Central memory CD8-positive, alpha-beta T cell (primary cell): ENCODE measurements at regions not wholly inside any gene's neighbourhood (a gene's known extent, or its start where the extent isn't known, plus 50 kb on each side); places are given as distances from the start of the nearest gene placed in this dataset.

Experiments used
- ATAC-seq: fragments of 150-1000 bp; cut with Tn5 transposase; replicated peaks from 2 replicates; pipeline ENCODE4 v1.10.0; 2022; ENCODE audit warnings: mild to moderate bottlenecking, moderate FRiP score, moderate number of reproducible peaks; ENCODE audit not compliant: poor library complexity, severe bottlenecking; ENCODE audit errors: extremely low read depth
- DNase-seq, 2 donors: peaks; one replicate each; pipeline ENCODE4 v3.0.0; 2021; ENCODE audit warnings: low spot score in 2 of 2
- H3K27ac Mint-ChIP-seq: one replicate; pipeline ENCODE4 v1.8.0; 2022; ENCODE audit warnings: low read depth, mild to moderate bottlenecking, moderate library complexity, mixed read lengths
- H3K27me3 Mint-ChIP-seq: one replicate; pipeline ENCODE4 v1.8.0; 2022; ENCODE audit warnings: mixed read lengths
- H3K36me3 Mint-ChIP-seq: one replicate; pipeline ENCODE4 v1.8.0; 2022; ENCODE audit warnings: mild to moderate bottlenecking, moderate library complexity, mixed read lengths; ENCODE audit not compliant: insufficient read depth
- H3K4me1 Mint-ChIP-seq: one replicate; pipeline ENCODE4 v1.8.0; 2022; ENCODE audit warnings: mixed read lengths
- H3K4me3 Mint-ChIP-seq: one replicate; pipeline ENCODE4 v1.8.0; 2022; ENCODE audit warnings: mild to moderate bottlenecking, moderate library complexity, mixed read lengths
- H3K9me3 Mint-ChIP-seq: one replicate; pipeline ENCODE4 v1.8.0; 2022; ENCODE audit warnings: mixed read lengths

DNA sequence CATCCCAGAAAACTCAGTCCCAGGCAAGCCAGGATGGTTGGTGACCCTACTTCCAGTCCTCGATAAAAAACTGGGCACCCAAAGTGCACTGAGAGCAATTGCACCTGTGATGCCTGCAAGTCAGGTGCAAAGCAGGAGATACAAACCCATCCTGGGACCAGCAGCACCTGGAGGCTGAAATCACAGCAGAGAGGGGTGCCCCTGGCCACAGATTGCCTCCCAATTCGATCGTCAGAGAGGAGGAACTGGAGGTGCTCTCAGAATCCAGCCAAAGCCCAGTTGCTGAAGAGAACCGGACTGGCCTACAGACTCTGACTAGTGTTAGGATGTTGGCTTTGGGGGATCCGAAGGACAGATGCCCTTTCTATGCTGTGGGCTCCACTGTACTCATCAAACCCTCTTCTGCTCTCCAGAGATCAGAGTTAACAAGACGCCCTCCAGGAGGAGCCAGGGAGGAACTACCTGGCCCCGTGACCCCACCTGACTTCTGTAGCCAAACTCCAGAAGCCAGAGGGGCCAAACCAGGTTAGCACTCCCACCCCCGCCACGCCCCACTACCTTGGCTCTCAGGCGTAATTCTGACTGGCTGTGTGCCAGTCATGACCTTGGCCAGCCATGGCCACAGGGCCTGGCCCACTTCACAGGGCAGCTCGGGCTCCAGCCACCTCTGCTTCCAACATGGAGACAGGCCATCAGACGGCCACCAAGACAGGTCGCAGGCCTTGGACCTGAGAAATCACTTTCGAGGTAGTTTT is 284.5 kb upstream of the RTL1 start:
- Mint-ChIP-seq H3K4me1 (no peaks in the 10 kb centered on the region), H3K9me3 (no peaks in the 10 kb centered on the region), H3K36me3 (no peaks in the 10 kb centered on the region), H3K27me3 (peaks cover 9% of the 10 kb centered on the region), H3K4me3 (no peak overlapping the region), H3K27ac (no peak overlapping the region)
- no peak for ATAC-seq
- peak in 1 of 2 donors; percentile 6 for DNase-seq

DNA sequence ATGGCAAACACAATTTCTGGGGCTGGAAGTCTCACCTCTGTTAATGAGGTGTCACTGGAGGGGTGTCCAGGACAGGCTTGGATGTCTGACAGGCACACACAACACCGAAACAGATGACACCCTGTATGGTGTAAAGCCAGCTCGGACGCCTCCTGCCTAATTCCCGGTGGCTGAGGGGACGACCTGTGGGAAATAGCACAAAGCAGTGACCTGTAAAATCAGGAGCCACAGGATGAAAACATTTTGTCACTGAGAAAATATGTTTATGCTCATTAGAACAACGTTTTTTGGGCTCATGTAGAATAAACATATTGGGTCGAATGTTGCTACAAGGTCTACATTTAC is 285.0 kb upstream of the RTL1 start:
- DNase-seq (no peak), ATAC-seq (no peak)
- Mint-ChIP-seq H3K4me1 (no peaks in the 10 kb centered on the region), H3K36me3 (no peaks in the 10 kb centered on the region), H3K27ac (no peak overlapping the region), H3K27me3 (peaks cover 9% of the 10 kb centered on the region), H3K4me3 (no peak overlapping the region), H3K9me3 (no peaks in the 10 kb centered on the region)

DNA sequence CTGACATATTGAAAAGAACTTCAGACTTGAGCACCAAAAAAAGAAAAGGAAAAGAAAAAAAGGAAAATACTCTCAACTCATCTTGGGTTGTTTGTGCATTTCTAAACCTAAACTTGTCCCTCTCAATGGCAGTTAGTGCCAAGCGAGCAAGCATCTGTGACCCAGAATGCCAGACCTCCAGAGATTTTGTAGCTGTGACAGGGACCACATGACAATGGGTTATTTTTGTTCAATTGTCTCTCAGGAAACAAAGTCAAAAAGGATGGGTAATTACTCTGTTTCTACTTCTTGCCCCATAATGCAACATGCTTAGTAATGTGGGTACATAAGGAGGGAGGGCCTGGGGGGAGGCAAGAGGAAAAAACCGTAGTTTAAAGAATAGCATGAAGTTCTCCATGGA is 285.7 kb upstream of the RTL1 start:
- Mint-ChIP-seq H3K27me3 (peaks cover 9% of the 10 kb centered on the region), H3K9me3 (no peaks in the 10 kb centered on the region), H3K36me3 (no peaks in the 10 kb centered on the region), H3K27ac (no peak overlapping the region), H3K4me3 (no peak overlapping the region), H3K4me1 (no peaks in the 10 kb centered on the region)
- ATAC-seq, result no peak
- DNase-seq, result no peak

DNA sequence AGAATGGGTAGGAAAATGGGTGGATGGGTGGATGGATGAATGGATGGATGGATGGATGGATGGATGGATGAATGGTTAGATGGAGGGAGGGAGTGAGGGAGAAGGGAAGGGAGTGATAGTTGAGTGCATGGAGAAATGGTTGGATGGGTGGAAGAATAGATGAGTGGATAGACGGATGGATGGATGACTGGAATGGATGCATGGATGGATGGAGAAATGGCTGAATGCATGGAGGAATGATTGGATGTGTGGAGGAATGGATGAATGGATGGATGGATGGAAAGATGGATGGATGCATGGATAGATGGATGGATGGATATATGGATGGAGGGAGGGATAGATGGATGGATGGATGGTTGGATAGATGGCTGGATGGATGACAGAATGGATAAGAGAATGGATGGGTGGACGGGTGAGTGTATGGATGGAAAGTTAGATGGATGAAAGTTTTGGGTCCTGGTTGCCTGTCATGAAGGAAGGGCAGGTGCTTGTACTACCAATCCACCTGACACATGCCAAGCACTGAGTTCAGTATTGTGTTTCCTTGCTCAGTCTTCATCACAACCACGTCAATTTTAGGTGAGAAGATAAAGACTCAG is 286.5 kb upstream of the RTL1 start:
- DNase-seq (no peak), ATAC-seq (no peak)
- Mint-ChIP-seq H3K36me3 (no peaks in the 10 kb centered on the region), H3K9me3 (no peaks in the 10 kb centered on the region), H3K27me3 (peaks cover 9% of the 10 kb centered on the region), H3K4me3 (no peak overlapping the region), H3K27ac (no peak overlapping the region), H3K4me1 (no peaks in the 10 kb centered on the region)

DNA sequence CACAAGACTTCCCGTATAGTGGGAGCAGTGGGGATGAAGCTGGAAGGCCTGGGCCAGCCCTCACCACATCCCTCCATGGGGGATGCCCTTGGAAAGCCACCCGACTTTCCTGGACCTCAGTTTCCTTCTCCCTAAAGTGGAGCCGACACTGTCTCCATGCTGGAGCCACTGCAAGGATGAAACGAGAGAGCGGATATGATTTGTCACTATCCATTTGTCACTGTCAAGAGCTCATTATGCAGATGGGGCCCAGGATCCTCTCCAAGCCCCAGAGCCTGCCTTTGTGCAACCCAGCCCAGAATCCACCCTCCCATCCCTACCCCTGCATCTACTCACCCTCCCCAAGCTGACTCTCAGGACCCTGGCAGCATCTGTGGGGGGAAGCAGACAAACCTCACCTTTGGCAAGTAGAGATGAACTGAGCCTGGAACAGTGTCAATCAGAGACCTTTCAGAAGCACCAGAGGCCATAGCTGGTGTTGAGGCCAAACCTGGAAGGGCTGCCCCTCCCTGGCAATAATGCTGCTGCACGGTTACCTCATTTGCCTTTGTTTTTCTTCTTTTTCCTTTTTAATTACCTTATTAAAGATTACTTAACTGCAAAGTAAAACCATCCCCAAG is 287.7 kb upstream of the RTL1 start:
- ATAC-seq (no peak), DNase-seq (peak in 1 of 2 donors; percentile 2)
- no peak overlapping the region for H3K27ac Mint-ChIP-seq
- peaks cover 1% of the 10 kb centered on the region for H3K36me3 Mint-ChIP-seq
- no peaks in the 10 kb centered on the region for H3K4me1 Mint-ChIP-seq
- H3K4me3 Mint-ChIP-seq, result no peak overlapping the region
- peaks cover under 1% of the 10 kb centered on the region for H3K27me3 Mint-ChIP-seq
- no peaks in the 10 kb centered on the region for H3K9me3 Mint-ChIP-seq

DNA sequence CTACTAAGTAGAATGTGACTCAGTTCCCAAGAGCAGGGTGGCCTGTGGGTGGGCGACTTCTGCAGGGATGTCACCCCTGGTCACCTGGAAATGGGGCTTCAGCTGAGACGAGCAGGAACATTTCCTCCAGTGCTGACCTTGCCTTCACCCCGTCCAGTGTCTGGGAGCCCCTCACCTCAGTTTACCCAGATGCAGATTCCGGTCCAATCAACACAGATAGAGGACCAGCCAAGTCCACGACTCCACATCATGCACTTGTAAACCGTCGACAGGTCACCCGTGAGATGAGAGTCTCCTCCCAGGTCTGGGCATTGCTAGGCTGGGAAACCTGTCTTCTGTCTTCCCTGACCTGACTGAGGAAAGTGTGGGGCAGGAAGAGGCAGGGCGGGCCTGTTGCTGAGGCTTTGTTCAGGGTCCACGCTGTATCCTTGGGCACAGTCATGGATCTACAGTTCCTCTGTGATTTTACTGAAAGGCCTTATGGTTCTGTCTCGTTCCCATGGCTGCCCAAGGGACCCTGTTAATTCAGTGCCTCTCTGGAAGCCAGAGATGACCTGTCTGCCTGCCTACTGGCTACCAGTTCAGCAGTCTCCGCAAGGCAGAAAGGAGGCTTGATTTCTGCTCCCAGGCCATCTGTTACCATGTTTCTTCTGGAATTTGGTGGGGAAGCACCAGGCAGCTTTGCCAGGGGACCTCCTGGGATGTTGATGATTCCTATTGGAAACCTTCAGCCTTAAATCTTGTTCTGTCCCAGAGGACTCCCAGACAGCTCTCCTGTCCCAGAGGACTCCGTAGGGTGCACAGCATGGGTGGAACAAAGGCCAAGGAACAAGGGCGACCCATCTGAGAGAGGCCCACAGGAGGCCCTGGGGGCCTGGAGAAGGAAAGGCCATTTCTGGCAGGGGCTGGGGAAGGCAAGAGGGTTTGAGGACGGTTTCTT is 288.5 kb upstream of the RTL1 start:
- H3K27ac Mint-ChIP-seq, result no peak overlapping the region
- no peaks in the 10 kb centered on the region for H3K4me1 Mint-ChIP-seq
- H3K4me3 Mint-ChIP-seq, result no peak overlapping the region
- DNase-seq, result peak in 1 of 2 donors; percentile 1
- H3K9me3 Mint-ChIP-seq, result no peaks in the 10 kb centered on the region
- peaks cover 1% of the 10 kb centered on the region for H3K36me3 Mint-ChIP-seq
- no peaks in the 10 kb centered on the region for H3K27me3 Mint-ChIP-seq
- ATAC-seq, result no peak

DNA sequence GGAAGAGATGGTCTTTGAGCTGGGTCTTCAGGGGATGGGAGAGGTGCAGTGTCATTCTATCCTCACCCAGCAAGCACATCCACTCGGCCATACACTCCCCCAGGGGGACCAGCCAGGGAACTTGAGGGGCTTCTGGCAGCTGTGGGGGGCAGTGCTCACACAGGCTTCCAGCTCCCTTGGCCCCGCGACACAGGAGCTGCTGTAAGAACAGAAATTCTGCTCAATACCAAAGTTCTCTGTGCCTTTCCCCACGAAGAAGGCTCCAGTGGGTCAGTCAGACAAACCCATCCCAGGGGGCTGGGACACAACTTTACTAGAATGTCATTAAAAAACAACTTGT is 289.1 kb upstream of the RTL1 start:
- Mint-ChIP-seq H3K4me3 (no peak overlapping the region), H3K4me1 (no peaks in the 10 kb centered on the region), H3K36me3 (peaks cover 1% of the 10 kb centered on the region), H3K27ac (no peak overlapping the region), H3K27me3 (peaks cover under 1% of the 10 kb centered on the region), H3K9me3 (no peaks in the 10 kb centered on the region)
- ATAC-seq (no peak), DNase-seq (no peak)

DNA sequence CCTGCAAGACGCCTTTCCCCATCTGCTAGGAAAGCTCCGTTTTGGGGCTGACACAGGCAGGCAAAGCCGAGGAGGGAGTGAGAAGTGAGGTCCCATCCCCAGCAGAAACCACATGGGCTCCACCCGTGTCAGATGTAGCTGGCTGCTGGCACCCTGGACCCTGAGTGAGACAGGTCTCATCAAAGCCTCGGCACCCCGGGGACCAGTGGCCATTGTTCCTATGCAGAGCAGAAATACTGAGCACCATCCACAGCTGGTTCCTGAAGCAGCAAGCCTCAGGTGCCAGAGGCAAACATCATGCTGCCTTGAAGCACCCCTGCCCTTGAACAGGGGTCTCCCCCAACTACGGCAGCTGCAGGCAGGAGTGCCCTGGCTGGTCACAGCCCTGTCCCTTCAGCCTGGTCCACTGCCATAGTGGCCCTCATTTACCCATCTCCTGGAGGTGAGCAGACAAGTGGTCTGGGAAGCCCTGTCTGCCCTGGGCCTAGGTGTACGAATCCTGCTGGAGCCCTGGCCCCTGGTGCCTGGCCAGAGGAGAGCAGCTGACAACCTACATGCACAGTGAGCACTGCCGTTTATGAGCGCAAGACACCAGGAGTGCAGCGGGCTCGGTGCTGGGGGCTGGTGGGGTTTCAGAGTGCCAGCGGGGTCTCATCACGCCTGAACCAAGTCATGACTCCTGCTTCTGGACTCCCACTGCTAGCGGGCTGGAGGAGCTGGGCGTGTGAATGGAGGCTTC is 289.8 kb upstream of the RTL1 start:
- ATAC-seq (no peak), DNase-seq (no peak)

DNA sequence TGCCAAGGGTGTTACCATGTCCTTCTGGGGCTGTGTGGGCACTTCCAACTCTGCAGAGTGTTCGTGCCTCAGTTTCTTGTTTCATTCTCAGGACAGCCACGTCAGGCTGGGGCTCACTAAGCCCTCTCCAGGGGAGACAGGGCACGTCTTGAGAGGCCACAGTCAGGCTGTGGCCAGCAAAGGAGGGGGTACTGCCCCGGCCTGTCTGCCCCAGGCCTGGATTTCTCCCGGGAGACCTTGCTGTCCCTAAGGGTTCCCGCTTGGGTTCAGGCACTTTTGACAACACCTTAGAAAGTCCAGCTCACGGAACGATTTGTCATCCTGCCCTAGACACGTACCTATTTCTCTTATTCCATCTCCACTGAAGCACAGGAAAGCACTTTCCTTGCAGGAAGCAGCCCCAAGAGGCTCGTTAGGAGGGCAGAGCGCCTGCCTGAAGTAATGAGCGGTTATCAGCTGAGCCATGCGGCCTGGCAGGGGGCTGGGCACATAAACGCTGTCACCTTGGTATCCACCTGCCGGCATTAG is 290.4 kb upstream of the RTL1 start:
- Mint-ChIP-seq H3K4me1 (no peaks in the 10 kb centered on the region), H3K9me3 (no peaks in the 10 kb centered on the region), H3K27ac (no peak overlapping the region), H3K36me3 (peaks cover 1% of the 10 kb centered on the region), H3K27me3 (peaks cover 10% of the 10 kb centered on the region), H3K4me3 (no peak overlapping the region)
- no peak for ATAC-seq
- no peak for DNase-seq

More for the DNA sequence above, 289.8 kb upstream of the RTL1 start:
- Mint-ChIP-seq H3K9me3 (no peaks in the 10 kb centered on the region), H3K27ac (no peak overlapping the region), H3K4me1 (no peaks in the 10 kb centered on the region), H3K27me3 (peaks cover 7% of the 10 kb centered on the region), H3K4me3 (no peak overlapping the region), H3K36me3 (peaks cover 1% of the 10 kb centered on the region)

DNA sequence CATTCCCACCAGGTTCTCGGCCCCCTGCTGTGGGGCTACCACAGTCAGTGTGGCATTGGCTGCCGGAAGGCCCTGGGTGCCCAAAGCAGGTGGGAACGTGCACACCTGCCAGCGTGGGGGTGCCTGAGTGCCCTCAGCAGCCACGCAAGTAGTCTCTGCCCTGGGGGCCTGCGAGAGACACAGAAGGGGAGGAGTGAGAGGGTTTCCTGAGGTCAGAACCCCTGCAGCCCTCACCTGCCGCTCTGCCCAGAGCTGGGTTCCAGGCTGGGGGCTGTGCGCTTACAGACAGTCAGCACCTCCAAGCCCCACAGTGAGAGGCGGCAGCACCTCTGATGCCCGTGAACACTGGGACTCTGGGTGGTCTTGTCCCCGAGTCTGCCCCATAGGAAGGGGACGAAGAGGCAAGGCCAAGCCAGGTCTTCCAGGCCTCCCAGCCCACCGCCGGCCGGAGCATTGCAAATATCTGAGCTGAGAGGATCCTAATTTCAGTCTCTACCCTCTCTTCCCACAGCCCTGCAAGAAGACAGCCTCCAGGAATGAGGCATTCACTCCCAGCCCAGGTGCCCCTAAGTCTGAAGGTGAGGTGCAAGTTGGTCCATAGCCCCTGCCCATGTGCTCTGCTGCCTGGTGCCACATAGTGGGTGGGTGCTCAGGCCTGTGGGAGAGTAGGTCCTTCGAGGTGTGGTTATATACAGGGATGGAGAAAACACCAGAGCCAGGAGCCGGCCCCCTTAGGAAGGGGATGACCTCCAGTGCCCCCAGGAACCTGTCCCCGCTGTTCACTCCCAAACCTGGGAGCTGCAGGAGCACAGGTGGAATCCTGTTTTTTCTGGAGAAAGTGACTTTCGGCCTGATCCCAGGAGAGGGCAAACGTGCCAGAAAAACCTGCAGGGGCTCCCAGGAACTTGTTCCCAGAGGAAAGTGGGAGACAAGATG is 291.1 kb upstream of the RTL1 start:
- peaks cover 10% of the 10 kb centered on the region for H3K27me3 Mint-ChIP-seq
- no peaks in the 10 kb centered on the region for H3K4me1 Mint-ChIP-seq
- H3K36me3 Mint-ChIP-seq, result peaks cover 1% of the 10 kb centered on the region
- no peak overlapping the region for H3K4me3 Mint-ChIP-seq
- no peak for DNase-seq
- H3K27ac Mint-ChIP-seq, result no peak overlapping the region
- no peak for ATAC-seq
- H3K9me3 Mint-ChIP-seq, result no peaks in the 10 kb centered on the region

DNA sequence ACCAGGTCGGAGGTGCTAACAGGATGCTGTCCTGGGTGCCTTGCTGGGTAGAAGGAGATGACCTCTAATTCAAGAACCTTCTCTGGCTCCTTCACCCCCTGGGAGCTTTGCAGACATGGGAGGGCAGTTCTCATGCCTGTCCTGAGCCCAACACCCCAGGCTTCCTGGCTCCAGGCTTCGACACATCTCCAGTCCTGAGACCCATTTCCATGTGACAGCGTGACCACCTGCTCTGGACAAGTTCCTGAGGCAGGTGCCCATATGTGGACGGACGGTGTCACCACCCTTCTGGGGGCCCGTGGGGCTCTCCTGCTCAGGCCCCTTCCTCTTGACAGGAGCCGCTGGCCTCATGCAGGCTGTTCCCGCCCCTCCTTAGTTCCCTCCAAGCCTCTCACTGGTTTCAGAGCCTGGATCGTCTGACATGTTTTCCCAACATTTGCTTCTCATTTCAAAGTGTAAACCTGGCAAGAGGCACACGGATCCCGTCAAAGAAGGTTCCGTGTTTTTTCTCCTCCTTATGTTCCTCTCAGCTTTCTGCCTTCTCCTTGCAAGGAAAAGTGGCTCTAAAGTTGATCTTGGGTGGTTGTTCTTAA is 291.9 kb upstream of the RTL1 start:
- DNase-seq, result no peak
- Mint-ChIP-seq H3K4me1 (no peaks in the 10 kb centered on the region), H3K4me3 (no peak overlapping the region), H3K9me3 (no peaks in the 10 kb centered on the region), H3K36me3 (peaks cover 3% of the 10 kb centered on the region), H3K27me3 (peaks cover 17% of the 10 kb centered on the region), H3K27ac (no peak overlapping the region)
- no peak for ATAC-seq
